HG03558 (cell line): ENCODE measurements at regions not wholly inside any gene's neighbourhood (a gene's known extent, or its start where the extent isn't known, plus 50 kb on each side); places are given as distances from the start of the nearest gene placed in this dataset.
"Not testable (repeated sequence)": the region's sequence is repeated elsewhere in the genome, so short reads cannot be mapped to it uniquely, and the experiment has no call there.

Experiments used
- ATAC-seq: cut with Tn5 transposase; IDR thresholded peaks from one replicate; pipeline ENCODE4 v1.9.1; 2021; ENCODE audit warnings: moderate number of reproducible peaks; ENCODE audit not compliant: unreplicated experiment; ENCODE audit errors: extremely low read depth

DNA sequence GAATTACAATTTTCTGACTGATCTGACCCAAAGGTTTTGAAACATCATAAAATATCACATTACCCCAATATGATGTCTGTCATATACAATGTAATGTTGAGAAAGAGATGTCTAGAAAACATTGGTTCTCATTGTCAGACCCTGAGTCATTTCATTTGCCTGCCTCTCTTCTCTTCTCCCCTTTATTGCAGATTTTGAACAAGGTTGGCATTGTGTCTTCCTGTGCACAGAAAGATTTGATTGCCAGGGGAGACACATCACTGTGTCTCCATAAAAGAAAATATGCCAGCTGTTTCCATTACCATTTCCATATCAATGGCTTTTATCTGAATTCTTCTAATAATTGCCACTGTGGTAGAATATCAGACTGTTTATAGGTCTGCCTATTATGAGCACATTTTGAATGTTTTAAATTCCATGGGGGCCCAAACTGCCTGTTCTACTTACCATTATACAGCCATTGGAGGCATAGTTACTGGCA lies 65.6 kb downstream of the IFI44 start:
- ATAC-seq, result no peak

DNA sequence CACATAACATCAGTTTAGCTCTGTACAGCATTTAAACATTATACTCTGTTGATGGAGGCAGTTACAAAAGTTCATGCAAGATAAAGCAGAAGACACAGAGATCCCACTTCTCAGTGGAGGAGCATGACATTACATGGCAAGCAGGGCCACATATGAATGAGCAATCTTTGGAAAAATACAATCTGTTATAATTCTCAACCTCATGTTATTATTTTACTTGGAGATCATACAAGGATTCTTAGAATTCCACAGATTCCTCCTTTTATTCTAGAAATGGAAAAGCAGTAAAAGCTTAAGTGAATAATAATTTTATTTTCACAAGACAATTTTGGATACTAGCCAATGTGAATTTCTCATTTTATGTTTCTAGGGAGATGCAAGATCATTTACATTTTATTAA lies 66.6 kb downstream of the IFI44 start:
- ATAC-seq, result no peak

DNA sequence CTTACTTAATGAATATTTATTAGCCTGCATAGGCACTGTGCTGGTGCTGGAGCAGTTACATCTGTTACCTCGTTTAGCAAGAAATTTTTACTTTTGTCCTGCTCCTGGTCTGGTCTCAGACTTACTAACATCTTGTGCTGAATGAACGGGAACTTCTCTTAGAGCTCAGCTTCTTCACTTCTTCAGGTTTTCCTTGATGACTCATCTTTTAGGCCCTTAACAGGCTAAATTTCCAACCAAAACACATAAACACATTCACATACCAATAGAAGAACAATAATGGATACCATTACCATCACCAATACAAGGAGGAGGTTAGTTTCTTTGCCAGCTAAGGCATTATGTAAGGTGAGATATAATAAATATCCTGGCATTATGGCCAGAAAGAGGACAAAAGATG lies 68.9 kb downstream of the IFI44 start:
- no peak for ATAC-seq

DNA sequence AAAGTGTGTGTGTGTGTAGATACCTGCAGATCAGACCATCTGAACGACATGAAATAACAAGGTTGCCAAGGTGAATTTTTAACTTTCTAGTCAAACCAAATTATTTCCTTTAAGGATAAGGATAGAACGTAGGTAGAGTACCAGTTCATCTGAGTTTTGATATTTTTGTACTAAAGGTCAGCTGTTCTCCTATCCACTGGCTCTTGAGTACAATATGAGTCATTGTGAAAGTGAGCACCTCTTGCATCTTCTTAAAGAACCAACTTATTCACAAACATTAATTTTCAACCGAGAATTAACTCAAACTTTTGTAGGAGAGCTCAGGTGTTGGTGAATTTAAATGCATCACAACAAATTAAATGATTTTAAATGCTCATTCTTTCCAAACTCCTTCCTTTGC lies 71.5 kb downstream of the IFI44 start:
- no peak for ATAC-seq

DNA sequence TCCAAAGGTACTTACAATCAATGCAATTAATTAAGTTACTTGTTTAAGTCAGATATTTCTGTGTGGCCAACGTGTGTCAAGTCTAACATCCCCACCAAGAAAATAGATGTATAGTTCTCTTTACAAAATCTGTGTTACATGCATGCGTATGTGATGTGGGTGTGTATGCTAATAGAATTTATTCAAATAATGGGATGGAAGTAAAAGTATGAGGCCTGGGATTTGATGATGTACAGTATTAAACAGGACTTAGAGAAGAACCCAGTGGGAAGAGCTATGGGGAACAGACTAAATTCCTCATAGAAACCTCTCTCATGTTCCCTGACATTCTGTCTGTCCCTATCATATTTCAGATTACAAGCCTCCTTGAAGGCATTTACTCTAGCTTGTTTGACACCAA lies 72.5 kb downstream of the IFI44 start:
- no peak for ATAC-seq

DNA sequence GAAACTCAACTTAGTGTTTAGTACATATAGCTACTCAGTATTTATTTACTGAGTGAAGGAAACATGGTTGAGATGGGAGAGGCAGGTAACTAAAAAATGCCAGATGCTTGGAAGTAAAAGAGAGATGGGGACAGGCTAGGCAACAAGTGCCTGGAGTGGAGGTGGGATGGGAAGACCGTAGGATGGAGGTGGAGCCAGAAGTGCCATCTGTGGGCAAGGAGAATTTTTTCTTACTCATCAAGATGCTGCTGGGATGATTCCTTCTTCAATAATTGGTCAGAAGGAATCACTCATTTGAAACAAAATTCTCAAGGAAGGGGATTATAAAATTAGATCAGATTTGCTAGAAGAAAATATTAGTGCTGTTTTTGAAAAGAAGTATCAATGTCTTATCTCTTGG lies 72.9 kb downstream of the IFI44 start:
- no peak for ATAC-seq

DNA sequence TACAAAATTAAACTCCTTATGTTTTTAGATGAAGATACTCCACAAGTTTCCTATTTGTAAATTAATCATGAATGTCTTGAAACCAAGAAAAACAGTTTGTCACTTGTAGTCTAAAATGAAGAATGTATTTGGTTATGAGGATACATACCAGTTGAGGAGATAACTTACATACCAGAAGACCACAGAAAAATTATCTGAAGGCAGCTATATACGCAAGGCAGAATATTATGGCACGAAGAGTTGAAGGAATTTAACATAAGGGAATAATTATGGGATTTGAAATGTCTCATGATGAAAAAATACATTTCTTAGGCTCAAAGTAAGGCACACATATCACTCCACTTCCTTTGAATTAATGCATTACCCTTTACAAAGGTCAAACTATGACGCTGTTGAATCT lies 73.3 kb downstream of the IFI44 start:
- ATAC-seq, result no peak

DNA sequence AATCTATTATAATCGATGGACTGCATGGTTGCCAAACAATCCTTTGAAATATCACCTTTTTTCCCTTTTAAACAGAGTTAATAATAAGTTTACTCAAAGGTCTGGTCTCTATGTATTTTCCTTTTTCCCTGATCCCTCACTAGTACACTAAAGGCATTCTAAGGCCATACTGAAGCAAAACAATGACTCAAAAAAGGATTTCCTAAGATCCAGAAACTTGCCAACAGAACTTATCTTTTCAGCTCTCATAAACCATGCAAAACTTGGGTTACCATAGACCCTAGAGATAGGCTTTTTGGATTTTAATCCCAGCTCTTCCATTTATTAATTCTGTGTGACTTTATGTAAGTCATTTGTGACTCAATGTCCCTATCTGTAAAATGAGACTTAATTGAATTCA lies 77.1 kb downstream of the IFI44 start:
- no peak for ATAC-seq

DNA sequence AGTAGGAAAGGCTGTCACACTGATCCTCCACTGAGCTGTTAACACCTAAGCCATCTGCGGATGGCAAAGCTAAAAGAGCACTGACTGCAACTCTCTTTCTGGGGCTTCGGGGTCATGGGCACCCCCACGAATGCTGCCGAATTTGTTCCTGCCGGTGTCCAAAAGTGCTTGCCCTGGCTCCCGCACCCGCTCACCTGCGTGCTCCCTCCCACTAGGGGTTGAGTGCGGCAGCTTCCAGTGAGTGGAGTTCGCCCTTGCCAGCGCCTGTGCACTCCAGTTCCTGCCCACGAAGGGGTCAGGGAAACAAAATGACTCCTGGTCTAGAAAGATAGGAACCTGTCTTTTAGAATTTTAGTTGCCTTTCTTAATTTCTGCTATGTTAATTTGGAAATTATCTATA lies 78.7 kb downstream of the IFI44 start:
- no peak for ATAC-seq

DNA sequence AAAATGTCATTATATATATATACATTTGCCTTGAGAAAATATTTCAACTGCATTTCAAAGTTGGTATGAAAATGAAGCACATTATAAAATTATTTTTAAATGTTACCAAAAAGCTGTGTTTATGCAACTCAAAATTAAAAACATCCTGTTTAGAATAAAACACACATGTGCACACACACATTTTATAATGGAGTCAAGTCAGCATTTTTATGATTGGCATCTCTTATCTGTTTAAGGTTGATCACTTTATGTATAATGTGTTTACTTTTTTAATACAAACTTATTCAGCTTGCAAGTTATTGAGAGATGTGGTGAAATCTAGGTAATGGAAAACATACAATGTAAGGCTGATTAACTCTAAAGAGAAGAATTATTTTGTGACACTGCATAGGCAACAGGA lies 80.4 kb downstream of the IFI44 start:
- no peak for ATAC-seq

DNA sequence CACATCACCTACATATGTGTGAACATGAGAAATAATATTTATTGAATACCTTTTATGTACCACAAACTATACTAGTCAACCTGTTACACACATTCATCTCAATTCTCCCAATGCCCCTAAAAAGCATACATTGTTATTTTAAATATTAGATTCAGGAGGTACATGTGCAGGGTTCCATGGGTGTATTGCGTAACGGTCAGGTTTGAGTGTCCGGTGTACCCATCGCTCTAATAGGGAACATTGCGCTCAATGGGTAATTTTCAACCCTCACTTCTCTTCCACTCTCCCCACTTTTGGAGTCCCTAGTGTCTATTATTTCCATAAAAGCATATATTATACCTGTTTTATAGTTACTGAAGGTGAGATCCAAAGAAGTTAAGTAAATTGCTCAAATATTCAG lies 82.0 kb downstream of the IFI44 start:
- ATAC-seq, result no peak

DNA sequence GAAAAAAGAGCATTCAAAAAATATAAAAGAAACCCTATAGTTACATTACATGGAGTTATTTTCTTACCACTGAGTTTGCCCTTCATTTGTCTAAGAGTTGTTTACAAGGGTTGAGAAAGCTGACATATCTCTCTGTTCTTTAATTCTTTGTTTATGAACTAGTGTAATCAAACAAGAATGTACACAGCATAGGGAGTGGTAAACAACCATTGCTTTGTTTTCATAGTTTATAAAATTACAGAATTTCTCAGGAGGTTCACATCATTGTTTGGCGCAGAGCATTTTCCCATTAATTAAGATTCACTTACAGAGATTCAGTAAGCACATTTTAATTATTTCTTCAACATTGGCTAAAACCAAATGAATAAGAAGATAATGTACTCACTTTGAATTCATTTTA lies 87.6 kb downstream of the IFI44 start:
- ATAC-seq, result no peak

DNA sequence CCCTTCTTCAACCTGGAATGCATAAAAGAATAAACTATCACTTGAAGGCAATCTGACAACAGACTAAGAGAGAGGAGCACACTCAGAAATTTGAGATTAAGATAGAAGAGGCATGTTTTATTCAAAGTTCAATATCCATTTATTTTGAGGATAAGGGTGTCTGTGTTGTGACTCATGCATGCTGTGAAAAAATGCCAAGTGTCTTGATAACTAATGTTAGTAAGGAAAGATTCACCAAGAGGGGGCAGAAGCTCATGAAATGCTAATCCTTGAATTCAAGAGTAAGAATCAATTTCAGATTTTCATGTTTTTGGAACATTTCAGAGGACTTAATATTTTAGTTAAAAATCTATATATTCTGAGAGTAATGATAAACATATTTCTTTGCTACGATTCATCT lies 94.0 kb downstream of the IFI44 start:
- ATAC-seq, result no peak

DNA sequence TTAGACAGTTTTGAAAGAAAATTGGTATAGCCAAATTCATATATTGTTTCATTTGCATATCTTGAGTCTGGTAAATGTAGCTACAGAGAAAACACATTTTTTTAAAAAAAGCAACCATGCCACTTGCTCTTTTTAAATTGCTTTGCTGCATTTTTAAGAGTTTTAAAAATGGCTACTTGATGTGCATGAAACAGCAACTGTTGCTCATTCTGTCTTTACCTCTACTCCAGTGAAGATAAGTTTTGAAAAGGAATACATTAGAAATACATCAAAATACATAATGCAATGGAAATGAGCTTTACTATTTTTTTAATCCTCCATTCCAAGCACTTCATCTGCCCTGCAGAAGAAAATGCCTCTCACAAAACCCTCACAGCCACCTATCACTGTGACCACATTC lies 95.5 kb downstream of the IFI44 start:
- no peak for ATAC-seq

DNA sequence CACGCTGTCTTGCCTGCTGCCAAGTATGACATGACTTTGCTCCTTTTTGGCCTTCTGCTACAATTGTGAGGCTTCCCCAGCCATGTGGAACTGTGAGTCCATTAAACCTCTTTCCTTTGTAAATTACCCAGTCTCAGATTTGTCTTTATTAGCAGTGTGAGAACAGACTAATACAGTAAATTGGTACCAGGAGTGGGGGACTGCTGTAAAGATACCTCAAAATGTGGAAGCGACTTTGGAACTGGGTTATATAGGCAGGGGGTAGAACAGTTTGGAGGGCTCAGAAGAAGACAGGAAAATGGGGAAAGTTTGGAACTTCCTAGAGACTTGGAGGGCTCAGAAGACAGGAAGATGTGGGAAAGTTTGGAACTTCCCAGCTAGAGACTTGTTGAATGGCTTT lies 104.0 kb downstream of the IFI44 start:
- not testable (repeated sequence) for ATAC-seq

DNA sequence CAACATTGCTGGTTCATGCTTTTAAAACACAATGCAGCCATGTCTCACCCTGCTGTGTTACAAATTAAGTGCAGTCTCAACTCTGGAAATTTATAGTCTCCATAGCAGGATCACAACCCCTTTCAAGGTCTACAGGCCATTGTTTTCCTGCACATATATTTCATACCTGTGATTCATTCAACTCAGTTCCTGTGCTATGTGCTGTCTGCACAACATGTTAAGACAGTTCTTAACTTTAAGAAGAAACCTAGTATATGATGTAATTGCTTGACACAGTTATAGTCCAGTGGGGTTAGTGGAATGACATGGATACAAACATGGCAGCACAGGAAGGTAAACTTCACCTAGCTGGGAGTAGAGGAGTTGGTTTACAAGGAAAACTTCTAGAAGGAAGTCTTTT lies 106.4 kb downstream of the IFI44 start:
- no peak for ATAC-seq

DNA sequence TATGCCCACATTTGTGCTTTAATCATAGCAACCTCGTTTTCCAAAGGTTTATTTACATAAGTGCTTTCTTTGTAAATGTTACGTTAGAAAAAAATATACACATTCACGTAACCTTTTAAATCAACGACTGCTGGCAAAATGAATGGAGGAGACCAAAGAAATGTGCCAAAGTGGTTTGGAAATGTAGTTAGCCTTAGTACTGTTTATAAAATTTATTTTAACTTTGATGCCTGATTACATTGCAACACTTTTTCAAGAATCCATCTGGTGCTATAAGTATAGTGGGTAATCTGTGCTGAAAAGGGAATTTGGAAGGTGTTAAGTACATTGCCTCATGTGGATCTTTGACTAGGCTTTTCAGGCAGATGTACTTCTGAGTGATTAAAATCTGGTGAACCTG lies 108.9 kb downstream of the IFI44 start:
- no peak for ATAC-seq

DNA sequence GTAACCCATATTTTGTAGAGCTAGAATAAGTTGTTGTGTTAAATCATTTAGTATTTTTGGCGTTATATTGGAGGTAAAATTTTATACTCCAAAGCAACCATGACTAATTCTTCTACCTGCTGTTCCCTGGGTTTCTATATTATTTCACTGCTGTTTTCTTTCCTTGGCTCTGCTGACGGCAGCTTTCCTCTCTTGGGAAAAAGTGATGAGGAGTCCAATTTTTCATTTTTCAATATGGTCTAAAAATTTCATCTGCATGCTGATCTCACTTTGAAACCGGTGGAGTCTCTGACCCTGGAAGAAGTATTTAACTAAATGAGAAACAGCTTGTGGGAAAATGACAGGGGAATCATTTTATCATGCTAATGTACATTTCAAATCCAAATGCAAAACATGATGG lies 110.2 kb downstream of the IFI44 start:
- no peak for ATAC-seq

DNA sequence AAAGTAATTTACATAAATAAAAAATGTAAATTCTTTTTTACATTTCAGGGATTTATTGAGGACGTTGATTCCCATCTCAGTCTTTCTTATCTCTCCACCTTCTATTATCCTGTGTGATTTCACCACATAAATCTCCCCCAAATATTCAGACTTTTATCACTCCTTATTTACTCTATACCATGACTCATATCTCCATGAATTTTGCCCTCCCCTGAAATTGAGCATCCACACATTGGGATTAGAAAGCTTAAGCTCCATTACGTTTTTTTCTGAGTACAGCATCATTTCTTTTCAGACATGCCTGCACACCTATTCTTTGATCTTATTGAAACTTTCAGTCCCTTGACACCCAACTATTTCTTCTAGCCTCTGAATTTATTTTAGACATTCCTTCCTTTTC lies 111.2 kb downstream of the IFI44 start:
- no peak for ATAC-seq

DNA sequence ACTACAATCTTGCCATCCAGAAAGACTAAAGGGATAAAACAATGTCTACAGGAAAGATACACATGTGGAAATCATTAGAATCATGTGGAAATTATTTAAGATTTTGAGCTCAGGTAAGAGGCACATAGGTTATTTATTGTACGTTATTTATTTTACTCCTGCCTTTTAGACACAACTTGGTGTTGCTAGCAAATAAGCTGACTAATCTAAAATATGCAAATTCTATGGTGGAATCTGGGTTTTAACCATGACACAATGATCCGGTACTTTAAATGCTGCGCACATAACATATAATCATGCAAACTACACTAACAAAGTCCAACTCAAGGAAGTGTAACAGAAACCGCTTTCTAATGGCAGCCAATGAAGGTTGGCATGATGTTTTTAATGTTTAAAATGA lies 112.5 kb downstream of the IFI44 start:
- no peak for ATAC-seq

DNA sequence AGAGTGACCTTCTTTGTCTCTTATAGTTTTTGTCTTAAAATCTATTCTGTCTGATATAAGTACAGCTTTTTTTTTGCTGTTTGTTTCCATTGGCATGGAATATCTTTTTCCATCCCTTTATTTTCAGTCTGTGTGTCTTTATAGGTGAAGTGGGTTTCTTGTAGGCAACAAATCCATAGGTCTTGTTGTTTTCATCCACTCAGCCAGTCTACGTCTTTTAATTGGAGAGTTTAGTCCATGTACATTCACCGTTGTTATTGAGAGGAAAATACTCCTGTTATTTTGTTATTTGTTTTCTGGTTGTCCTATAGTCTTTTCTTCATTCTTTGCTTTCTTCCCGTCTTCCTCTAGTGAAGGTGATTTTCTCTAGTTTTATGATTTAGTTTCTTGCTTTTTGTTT lies 115.9 kb downstream of the IFI44 start:
- no peak for ATAC-seq

DNA sequence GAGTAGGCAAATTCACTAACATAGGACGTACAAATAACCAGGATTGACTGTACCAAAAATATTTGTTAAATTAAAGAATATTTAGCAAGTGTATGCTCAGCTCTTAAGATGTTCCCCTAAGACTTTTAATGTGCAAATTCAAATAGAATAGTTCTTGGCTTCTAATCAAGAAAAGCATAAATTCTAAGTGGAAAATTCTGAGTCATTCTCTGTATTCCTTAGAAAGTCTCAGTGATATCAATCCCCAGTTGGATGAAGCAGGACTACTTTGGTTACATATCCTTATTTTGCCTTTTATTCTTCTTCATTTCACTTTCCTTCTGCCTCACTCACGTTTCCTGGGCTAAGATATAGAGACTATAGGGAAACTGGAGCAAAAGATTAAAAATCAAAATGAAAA lies 130.2 kb downstream of the IFI44 start:
- no peak for ATAC-seq

DNA sequence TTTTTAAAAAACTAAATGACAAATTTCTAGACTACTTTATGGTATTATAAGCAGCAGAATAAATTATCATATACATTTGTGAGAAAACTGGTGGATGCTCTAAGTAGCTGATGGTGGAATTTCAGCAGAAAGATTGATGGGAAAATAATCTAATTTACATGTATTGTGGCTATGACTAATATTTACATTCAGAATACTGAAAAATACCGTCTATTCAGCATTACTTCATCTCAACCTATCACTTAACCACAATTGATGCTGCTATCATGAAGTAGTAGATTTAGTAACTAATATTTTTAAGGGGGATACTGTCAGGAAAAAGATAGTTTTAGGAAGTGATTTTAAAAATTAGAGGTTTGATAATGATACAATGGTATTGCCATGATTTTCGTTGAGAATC lies 137.9 kb downstream of the IFI44 start:
- ATAC-seq, result no peak
